NCI-H1417 treated with DMSO at 0.1 percent for 48 hours (cell line): ENCODE measurements at regions not wholly inside any gene's neighbourhood (a gene's known extent, or its start where the extent isn't known, plus 50 kb on each side); places are given as distances from the start of the nearest gene placed in this dataset.
A peak's percentile ranks its signal among the peaks of the same experiment; 100 is the strongest.

ENCODE experiments used
- DNase-seq: peaks from one replicate; lab custom pipeline; 2025; lab: John Stamatoyannopoulos, UW

DNA sequence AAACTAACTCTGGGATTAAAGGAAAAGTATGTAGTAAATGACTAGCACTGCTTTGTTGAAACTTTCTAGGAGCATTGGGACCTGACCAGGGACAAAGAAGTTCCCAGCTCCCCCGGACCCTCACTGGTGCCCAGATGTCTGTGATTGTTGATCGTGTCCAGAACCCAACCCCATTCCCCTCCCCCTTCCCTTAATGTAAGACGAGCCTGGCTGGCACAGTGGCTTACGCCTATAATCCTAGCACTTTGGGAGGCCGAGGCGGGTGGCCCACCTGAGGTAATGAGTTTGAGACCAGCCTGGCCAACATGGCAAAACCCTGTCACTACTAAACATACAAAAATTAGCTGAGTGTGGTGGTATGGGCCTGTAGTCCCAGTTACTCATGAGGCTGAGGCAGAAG, 750.3 kb downstream of the CBLN4 start:
- no peak for DNase-seq

DNA sequence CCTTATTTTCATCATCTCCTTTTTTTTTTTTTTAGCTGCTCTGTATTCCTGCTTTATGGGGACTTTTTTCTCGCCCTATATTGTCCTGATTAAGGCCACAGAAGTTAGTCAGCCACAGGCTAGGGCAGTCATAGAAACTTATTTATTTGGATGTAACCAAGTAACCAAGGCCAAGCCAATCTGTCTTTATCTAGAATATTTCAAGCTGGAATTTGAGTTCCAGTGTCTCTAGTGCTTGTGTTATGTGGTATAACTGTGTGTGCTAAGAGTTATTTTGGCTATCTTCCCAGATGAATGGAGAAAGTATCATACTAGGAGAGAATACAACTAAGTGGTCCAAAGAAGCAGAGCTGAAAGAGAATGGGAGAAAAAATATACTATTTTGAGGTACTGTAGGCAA, 751.5 kb downstream of the CBLN4 start:
- no peak for DNase-seq

DNA sequence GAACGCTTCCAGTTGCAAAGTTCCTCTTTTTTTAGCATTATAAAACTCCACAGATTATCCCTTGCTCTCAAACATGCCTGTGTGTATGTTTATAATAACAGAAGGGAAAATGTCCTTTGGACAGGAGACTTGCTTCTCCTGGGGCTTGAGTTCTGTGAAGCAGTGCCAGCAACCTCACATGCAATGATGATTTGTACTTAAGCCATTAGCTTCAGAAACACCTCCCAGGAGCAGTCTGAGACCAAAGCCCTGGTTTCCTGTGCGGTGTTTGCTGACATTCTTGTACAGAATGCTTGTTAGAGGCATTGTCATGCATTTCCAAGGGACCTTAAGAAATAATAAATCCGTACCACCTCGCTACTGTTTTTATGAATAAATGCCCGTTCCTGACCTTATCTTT, 752.8 kb downstream of the CBLN4 start:
- no peak for DNase-seq

DNA sequence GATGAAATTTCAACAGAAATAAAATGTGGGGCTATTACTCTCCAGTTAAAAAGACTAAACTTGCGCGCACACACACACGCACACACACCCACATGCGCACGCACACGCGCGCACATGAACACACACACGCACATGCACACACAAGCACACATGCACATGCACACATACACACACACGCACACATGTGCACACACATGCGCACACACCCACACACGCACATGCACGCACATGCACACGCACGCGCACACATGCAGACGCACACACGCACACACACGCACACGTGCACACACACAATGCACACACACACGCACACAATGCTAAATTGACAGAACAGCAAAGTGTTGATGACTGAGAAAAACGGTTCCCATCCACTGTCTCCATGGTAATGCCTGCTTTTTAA, 754.1 kb downstream of the CBLN4 start:
- no peak for DNase-seq

DNA sequence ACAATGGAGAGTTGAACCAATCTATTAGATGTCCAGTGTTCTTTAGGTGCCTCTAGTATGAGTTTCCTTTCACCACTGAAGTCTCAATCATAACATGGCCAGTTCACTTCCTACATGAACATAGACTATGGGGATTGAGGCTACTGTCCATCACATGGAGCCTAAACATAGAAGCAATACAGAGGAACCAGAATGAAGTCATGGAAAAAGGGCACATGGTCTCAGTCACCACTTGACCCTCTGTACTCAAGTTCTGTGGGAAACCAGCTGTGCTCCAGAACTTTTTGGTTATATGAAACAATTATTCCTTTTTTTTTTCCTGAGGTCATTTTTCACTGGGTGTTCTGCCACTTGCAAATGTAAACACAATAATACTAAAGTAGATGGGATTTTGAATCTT, 762.5 kb downstream of the CBLN4 start:
- DNase-seq: no peak

DNA sequence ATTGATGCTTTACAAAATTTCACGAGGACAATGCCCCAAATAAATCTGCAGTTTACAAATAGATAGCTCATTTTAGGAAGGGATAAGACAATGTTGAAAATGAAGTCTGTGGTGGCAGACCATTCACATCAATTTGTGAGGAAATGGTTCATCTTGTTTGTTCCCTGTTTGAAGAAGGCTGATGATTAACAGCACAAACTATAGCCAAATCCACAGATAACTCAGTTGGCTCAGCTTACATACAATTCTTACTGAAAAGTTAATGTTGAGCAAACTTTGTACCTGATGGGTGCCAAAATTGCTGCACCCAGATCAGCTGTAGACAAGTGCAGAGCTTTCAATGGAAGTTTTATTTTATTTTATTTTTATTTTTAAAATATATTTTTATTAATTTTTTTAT, 763.9 kb downstream of the DOK5 start:
- no peak for DNase-seq

DNA sequence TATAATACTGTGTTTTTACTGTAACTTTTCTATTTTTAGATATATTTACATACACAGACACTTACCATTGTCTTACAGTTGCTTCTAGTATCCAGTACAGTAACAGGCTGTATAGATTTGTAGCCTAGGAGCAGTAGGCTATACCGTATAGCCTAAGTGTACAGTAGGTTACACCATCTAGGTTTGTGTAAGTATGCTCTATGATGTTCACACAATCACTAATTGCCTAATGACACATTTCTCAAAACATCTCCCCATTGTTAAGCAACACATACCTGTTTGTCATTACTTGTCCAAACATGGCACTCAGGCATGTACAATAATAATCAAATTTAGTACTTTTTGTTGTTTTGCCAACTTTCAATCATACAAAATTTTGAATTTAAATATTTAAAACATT, 757.3 kb downstream of the DOK5 start:
- DNase-seq: no peak

DNA sequence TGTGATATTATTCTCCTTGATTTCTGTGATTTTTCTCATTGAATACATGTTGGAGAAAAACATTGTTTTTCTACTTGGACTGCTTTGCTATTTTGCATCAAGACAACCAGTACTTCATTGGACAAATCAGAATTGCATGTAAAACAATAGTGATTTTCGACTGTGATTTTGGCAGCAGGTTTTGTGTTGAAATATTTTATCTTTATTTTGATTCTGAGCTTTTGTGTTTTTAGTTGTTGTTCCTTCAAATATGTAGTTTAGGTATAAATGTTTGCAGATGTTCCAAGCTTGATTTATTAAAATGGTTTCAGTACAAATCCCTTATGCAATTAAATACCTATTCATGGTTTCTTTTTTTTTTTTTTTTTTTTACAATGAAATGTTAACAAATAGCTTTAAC, 754.1 kb downstream of the DOK5 start:
- no peak for DNase-seq

DNA sequence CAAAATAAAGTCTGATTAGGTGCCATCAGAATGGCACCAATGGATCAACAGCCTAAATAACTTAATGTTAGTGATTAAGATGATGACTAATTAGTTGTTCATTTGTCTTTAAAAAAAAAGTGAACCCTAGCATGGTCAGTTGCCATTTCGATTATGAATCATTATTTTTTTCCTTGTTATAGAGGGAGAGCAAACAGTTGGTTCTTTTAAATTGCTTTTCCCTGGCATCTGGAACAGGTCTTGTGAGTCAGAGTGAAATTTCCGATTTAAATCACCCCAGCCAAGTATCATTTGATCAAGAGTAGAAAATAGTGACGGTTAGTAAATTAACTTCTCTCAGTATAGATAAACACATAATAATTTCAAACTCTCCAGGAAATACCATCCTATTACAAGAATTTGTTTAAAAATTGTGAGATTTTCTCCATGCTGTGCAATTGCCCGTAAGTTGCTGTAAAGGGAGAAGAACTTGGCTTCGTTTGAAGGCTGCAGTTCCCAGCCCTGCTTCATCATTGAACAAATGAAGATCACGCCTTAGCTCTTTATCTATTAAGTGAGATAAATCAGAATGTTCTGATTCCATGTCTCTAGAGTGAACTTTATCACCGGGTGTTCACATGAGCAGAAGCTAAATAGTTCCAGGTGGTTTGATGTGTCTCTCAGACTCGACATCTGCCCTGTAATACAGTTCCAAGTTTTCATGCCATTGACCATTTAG, 741.3 kb downstream of the DOK5 start:
- DNase-seq: no peak

DNA sequence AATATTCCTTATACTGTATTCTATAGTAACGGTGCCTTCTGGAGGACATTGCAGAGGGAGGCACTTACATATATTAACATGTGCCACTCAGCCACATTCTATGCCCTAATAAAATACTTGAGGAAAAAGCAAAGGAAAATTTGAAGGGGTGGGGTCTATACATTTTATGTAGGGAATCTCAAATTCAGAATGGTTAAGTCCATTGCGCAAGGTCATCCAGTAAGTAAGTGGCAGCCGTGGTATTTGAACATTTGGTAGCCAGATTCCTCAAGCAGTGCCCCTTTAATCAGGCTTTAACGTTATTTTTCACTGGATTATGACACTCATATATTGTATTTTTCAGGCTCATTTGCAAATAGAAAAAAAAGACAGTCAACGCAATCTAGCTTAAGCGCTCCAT, 738.3 kb downstream of the DOK5 start:
- no peak for DNase-seq

DNA sequence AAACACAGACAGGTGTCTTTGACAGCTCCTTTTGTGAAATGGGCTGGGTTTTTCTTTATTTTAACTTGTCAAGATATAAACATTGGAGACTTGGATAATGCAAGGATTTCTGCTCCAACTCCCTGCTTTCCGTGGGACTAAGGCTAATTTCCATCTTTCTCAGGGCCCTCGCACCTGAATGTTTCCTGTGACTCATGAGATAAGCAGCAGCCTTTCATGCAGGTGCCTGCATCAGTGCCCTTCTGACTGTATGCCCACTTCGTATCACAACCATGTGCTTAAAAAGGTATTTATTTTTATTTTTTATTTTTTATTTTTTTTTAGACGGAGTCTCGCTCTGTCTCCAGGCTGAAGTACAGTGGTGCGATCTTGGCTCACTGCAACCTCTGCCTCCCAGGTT, 736.1 kb downstream of the DOK5 start:
- no peak for DNase-seq

DNA sequence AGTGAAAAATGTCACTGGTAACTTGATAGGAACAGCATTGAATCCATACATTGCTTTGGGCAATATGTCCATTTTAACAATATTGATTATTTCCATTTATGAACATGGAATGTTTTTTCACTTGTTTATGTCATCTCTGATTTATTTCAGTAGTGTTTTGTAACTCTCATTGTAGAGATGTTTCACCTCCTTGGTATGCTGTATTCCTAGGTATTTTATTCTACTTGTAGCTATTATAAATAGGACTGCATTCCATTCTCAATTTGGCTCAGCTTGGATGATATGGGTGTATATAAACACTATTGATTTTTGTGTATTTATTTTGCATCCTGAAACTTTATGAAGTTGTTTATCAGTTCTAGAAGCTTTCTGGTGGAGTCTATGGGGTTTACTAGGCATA, 730.3 kb downstream of the DOK5 start:
- no peak for DNase-seq

DNA sequence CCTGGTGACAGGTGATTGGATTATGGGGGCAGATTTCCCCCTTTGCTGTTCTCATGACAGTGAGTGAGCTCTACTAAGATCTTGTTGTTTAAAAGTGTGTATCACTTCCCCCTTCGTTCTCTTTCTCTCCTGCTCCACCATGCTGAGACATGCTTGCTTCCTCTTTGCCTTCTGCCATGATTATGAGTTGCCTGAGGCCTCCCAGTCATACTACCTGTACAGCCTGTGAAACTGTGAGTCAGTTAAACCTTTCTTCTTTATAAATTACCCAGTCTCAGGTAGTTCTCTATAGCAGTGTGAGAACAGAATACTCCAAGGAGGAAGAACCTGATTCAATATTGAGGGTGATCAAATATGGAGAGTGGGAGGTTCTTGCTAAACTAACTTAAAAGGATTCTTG, 724.9 kb downstream of the DOK5 start:
- no peak for DNase-seq

DNA sequence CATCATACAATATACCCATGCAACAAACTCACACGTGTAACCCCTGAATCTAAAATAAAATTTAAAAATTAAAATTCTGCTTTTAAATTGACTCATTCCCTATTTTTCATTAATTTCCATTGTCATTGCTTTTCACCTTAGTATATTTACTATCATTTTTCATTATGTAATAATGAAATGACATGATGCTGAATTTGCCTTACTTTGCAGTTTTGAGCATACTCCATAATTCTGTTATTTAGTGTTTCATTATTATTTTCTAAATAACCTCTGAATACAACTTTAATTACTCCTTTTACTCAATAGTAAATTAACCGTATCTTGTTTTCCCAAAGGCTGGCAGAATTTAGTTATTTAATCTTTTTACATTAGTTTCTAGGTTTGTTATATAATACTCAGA, 719.6 kb downstream of the DOK5 start:
- no peak for DNase-seq

DNA sequence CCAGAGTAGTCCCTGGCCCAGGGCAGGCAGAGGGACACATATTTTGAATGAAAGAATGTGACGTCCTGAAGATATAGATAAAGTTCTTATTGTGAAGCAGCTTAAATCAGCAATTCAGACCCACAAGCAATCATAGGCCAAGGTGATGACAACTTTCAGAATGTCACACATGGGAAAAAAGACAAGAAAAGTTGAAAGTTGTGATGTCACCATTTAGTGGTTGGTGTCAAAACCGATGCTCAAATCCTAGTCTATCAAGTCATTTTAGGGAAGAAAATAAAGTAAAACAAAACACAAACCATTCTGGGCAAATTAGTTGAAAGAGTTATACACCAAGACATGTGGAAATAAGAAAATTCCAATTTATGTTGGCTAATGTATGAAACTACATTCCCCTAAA, 710.8 kb downstream of the DOK5 start:
- DNase-seq: no peak

DNA sequence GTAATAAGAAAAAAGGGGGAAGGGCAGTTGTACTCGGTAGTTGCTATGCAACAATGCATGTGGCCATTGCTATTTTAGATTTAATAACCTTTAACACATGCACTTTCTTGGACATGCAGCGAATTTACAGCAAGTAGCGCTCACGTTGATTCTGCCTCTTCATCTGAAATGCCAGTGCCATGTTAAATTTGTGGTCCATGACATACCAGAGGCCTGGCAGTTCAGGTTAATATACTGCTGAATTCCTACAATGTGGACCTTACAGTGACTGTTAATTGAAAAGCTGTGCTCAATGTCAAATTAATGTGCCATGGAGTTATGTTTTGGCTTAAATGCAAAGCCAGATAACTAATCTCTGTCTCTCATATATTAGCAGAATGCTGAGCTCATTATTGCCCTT, 699.7 kb downstream of the DOK5 start:
- no peak for DNase-seq

DNA sequence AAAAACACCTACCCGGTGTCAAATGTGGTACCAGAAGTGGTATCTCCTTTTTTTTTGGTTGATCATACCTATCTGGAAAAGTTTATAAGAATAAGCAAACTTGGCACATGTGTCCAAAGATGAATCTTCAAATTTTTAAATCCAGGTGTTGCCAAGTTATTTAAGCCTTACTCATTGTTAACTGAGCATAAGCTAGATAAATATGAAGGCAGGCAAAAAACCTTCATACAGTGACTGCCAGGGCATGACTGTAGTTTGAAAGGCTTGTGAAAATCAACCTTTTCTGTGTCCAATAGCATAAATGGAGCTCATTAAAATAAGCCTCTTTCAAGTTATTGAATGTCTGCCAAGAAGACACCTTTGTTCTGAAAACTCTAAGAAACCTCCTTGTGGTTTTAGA, 699.2 kb downstream of the DOK5 start:
- DNase-seq: no peak

DNA sequence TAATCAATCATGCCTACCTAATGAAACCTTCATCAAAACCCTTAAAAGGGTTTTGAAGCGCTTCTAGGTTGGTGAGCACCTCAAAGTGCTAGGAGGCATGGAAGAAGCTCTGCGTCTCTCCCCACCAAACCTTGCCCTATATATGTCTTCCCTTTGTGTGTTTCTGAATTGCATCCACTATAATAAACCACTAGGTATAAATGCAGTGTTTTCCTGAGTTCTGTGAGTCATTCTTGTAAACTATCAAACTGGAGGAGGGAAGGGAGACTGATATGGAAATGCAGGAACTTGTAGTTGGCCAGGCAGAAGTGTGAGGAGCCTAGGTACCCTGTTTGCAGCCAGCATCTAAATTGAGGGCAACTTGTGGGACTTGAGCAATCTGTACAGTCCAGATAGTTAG, 698.8 kb downstream of the DOK5 start:
- DNase-seq: no peak

DNA sequence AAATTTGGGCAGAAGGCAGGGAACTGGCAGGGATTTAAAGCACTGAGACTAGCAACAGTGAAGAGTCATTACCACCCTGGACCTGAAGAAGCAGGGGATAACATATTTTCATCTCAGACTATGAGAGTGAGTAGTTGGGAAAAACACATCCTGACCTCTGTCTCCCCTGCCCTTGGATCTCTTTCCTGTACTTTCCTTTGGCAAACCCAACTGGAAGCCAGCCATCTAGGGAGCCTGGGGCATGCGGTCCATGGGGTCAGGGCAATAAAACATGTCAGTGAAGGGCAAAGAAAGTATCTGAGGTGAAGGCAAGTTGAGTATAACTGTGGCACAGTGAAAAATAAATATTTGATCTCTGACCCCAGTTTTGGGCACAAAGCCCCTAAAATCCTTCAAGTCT, 698.2 kb downstream of the DOK5 start:
- DNase-seq: no peak

DNA sequence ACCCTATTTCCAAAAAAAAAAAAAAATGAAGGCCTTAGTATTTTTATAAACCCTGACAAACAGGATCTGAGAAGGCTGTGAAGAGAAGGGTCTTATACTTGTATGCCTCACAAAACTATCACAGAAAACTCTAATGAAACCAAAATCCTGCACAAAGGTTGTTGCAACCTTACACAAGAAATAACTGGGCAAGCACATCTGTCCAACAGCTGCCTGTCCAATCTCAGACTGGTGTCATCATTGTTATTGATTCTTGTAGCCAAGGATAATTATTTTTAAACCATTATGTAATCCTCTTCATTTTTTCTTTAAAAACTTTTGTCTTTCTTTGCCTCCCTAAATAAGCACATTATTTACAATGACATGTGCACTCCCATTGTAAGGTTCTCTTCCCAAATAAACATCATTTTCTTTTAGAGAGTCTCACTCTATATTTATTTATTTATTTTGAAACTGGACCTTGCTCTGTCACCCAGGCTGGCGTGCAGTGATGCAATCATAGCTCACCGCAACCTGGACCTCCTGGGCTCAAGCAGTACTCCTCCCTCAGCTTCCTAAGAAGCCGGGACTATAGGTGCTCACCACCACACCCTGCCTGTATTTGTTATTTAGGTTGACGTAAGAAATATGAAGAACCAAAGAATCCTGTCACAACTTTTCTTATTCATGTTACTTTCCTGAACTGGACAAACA, 697.1 kb downstream of the DOK5 start:
- DNase-seq: no peak

DNA sequence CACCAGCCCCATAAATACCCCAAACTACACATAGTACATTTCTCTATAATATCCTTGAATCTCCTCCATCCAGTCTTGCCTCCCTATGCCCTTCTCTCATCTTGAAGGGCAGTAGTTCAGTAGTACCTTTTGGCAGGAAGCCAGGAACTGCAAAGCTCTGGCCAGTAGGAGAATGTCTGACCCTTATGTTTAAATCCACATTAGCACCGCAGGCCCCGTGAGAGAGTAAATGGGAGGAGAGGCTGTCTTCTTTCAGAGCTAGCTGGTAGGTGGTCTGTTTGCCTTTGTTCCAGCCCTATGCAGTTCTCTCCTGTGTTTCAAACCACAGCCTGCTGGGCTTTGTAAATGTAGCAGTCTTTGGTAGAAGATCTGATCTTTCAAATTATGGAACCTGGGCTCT, 690.7 kb downstream of the DOK5 start:
- peak; percentile 71 for DNase-seq

DNA sequence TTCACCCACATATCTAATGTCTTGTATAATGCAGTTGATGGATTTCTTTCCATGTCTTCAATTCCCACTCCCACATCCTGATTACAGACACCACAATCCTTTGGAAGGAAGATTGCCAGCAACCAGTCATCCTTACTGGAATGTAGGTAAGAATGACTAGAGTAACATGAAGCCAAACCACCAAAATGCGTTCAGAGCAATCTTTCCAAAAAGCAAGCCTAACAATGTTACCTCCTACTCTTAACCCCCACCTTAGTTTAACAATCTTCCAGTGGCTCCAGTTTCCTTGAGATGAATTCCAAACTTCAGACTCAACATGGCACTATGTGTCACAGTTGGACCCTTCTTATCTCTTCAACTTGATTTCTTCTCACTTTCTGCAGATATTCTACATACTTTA, 685.6 kb downstream of the DOK5 start:
- DNase-seq: no peak

DNA sequence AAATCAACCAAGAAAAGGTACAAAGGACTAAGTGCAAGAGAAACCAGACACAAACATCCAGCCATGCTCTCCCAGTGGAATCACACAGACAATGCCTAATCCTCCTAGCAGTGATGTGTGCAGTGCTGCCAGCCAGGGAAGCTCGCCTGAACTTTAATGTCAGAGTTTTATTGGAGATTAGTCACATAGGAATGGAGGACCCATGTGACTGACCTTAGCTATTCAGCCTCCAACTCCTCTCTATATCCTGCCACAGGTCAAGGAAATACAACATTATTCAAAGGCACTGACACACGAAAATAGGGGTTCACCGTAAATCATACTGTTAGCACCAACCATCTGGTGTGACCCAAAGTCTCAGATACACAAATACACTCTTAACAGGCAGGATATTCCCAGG, 684.6 kb downstream of the DOK5 start:
- DNase-seq: no peak

DNA sequence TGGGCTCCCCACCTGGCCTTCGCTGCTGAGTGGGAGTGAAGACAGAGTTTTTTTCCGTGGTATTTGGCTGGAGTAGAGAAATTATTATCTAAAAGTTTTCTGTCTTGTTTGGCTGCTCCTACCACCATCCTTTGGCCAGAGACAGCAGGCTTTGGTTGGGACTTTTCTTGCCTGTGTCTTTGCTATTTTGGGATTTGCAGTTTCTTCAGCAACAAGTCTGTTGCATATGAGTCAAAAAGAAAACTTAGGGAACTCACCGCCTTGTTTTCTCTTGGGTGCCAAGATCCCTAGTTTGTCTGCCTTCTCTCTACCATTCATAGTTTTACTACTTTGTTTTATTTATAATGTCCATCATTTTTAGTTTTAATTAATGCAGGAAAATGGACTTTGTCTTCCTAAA, 683.8 kb downstream of the DOK5 start:
- no peak for DNase-seq
